Mesothelial cell of epicardium (in vitro differentiated cells): ENCODE measurements at regions not wholly inside any gene's neighbourhood (a gene's known extent, or its start where the extent isn't known, plus 50 kb on each side); places are given as distances from the start of the nearest gene placed in this dataset.

Experiments used
- DNase-seq, 2 experiments: peaks; one replicate each; pipeline ENCODE4 v3.0.0; 2021; ENCODE audit warnings: low spot score in 2 of 2; ENCODE audit not compliant: unreplicated experiment in 2 of 2
- H3K27ac Mint-ChIP-seq: 2 replicates; pipeline ENCODE4 v1.8.0; 2021; ENCODE audit warnings: mixed read lengths
- H3K27me3 Mint-ChIP-seq: 2 replicates; pipeline ENCODE4 v1.8.0; 2021; ENCODE audit warnings: low read depth, mixed read lengths
- H3K36me3 Mint-ChIP-seq: 2 replicates; pipeline ENCODE4 v1.8.0; 2021; ENCODE audit warnings: mixed read lengths
- H3K4me1 Mint-ChIP-seq: 2 replicates; pipeline ENCODE4 v1.8.0; 2021; ENCODE audit warnings: mixed read lengths
- H3K4me3 Mint-ChIP-seq: 2 replicates; pipeline ENCODE4 v1.8.0; 2021; ENCODE audit warnings: mild to moderate bottlenecking, moderate library complexity, mixed read lengths
- H3K9me3 Mint-ChIP-seq: 2 replicates; pipeline ENCODE4 v1.8.0; 2021; ENCODE audit warnings: mixed read lengths
- TF ChIP-seq, protein P1 (sequence below): fragments of 200-600 bp; sonication (generic); IDR thresholded peaks from one replicate; pipeline ENCODE4 v1.5.0; 2021; ENCODE audit warnings: antibody characterized with exemption; ENCODE audit not compliant: unreplicated experiment

GRCh38 chr6:163886428-163886827, 471.9 kb downstream of the QKI start:
- TF ChIP-seq, protein P1, sequence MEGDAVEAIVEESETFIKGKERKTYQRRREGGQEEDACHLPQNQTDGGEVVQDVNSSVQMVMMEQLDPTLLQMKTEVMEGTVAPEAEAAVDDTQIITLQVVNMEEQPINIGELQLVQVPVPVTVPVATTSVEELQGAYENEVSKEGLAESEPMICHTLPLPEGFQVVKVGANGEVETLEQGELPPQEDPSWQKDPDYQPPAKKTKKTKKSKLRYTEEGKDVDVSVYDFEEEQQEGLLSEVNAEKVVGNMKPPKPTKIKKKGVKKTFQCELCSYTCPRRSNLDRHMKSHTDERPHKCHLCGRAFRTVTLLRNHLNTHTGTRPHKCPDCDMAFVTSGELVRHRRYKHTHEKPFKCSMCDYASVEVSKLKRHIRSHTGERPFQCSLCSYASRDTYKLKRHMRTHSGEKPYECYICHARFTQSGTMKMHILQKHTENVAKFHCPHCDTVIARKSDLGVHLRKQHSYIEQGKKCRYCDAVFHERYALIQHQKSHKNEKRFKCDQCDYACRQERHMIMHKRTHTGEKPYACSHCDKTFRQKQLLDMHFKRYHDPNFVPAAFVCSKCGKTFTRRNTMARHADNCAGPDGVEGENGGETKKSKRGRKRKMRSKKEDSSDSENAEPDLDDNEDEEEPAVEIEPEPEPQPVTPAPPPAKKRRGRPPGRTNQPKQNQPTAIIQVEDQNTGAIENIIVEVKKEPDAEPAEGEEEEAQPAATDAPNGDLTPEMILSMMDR = no peak
- H3K4me1 Mint-ChIP-seq = no peaks in the 10 kb centered on the region
- no peak overlapping the region for H3K27ac Mint-ChIP-seq
- H3K9me3 Mint-ChIP-seq = peaks cover 58% of the 10 kb centered on the region
- DNase-seq = no peak
- H3K4me3 Mint-ChIP-seq = no peak overlapping the region
- H3K36me3 Mint-ChIP-seq = no peaks in the 10 kb centered on the region
- no peaks in the 10 kb centered on the region for H3K27me3 Mint-ChIP-seq

DNA sequence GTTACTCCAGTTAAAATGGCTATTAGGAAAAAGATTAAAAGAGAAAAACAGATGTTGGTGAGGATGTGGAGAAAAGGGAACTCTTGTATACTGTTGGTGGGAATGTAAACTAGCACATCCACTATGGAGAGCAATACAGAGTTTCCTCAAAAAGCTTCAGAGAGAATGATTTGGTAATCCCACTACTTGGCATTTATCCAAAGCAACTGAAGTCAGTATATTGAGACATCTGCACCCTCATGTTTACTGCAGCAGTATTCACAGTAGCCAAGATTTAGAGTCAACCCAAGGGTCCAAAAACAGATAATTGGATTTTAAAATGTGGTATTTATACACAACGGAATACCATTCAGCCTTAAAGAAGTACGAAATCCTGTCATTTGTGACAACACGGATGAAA, 469.5 kb downstream of the QKI start:
- no peak for DNase-seq
- Mint-ChIP-seq H3K4me3 (no peak overlapping the region), H3K27me3 (no peaks in the 10 kb centered on the region), H3K27ac (no peak overlapping the region), H3K36me3 (no peaks in the 10 kb centered on the region), H3K4me1 (no peaks in the 10 kb centered on the region), H3K9me3 (peaks cover 60% of the 10 kb centered on the region)
- TF ChIP-seq, protein P1 = no peak

DNA sequence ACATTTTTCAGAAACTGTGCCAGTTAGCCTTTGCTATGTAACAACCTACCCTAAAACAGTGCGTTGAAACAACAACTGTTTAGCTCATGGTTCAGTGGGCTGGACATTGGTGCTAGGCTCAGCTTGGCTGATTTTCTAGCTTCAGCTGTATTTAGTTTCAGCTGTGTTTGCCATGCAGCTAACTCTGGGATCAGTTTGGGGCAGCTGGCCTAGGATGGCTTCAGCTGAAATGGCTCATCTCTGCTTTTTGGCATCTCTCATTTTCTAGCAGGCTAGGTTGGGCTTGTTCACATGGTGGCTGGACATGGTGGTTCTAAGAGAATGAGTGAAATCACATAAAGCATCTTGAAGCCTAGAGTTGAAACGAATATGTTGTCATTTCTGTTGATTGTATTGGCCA, 464.2 kb downstream of the QKI start:
- no peaks in the 10 kb centered on the region for H3K36me3 Mint-ChIP-seq
- DNase-seq = no peak
- H3K27me3 Mint-ChIP-seq = peaks cover 14% of the 10 kb centered on the region
- no peak overlapping the region for H3K27ac Mint-ChIP-seq
- TF ChIP-seq, protein P1 = no peak
- peaks cover 23% of the 10 kb centered on the region for H3K9me3 Mint-ChIP-seq
- H3K4me3 Mint-ChIP-seq = no peak overlapping the region
- peaks cover 4% of the 10 kb centered on the region for H3K4me1 Mint-ChIP-seq

DNA sequence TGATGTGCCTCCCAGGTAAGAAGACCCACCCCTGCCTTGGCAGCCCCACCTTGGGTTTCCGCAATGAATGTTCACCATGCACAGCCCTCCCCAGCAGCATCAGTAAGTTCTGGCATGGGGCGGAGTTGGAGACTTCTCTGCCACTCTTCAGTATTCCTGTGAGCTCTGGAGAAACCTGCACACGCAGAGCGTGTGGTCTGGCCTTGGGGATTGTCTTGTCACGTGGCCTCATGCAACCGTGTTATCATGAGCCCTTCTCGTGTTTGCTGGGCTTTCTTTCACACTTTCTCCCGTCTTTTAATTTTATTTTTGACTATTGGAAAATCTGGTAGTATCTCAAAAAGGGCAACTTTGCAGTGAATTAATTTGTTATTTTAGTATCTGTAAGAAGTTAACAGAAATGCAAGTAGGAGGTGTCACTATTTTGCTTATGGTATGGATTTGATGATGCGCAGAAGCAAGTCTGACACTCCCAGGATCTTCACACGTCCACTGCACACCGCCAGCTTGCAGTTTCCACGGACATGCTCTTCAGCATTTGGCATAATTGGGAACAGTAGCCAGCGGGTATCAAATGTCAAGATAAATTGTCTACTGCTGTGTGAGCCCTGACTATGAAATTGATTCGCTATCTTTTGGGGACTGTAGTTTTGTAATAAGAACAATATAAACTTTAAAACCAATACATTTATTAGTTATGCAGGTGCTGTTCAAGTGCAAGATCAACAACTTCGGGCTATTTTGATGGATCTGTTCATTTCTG, 463.5 kb downstream of the QKI start:
- peaks cover 18% of the 10 kb centered on the region for H3K9me3 Mint-ChIP-seq

DNA sequence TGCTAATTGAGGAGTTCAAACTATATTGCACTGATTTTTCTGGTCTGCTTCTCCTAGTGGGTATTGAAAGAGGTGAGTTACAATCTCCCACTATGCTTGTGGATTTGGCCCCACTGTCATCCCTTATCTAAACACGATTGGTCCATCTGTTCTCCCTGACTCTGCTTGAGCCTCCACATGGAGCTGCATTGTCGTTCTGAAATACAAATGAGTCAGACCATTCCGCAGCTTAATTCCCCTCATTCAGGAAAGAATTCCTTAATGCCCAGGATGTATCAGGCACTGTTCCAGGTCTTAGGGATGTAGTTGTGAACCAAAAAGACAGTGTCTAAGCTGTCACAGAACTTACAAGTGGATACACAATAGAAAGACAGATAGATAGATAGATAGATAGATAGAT, 461.9 kb downstream of the QKI start:
- Mint-ChIP-seq H3K4me1 (peaks cover 8% of the 10 kb centered on the region), H3K4me3 (no peak overlapping the region), H3K9me3 (peaks cover 3% of the 10 kb centered on the region), H3K27ac (no peak overlapping the region), H3K27me3 (peaks cover 14% of the 10 kb centered on the region), H3K36me3 (no peaks in the 10 kb centered on the region)
- TF ChIP-seq, protein P1 = no peak
- no peak for DNase-seq

More for the DNA sequence above, 463.5 kb downstream of the QKI start:
- Mint-ChIP-seq H3K27ac (no peak overlapping the region), H3K4me3 (no peak overlapping the region), H3K4me1 (peaks cover 4% of the 10 kb centered on the region), H3K36me3 (no peaks in the 10 kb centered on the region), H3K27me3 (peaks cover 14% of the 10 kb centered on the region)
- no peak for DNase-seq
- TF ChIP-seq, protein P1 = no peak

- no peaks in the 10 kb centered on the region for H3K36me3 Mint-ChIP-seq
- H3K4me1 Mint-ChIP-seq = peaks cover 8% of the 10 kb centered on the region
- H3K27ac Mint-ChIP-seq = no peak overlapping the region
- DNase-seq = no peak
- no peaks in the 10 kb centered on the region for H3K9me3 Mint-ChIP-seq
- TF ChIP-seq, protein P1 = no peak
- H3K27me3 Mint-ChIP-seq = peaks cover 14% of the 10 kb centered on the region
- H3K4me3 Mint-ChIP-seq = no peak overlapping the region
These were observed 460.3 kb downstream of the QKI start for GRCh38 chr6:163874784-163875183.
